HK-2 (cell line): ENCODE measurements at regions not wholly inside any gene's neighbourhood (a gene's known extent, or its start where the extent isn't known, plus 50 kb on each side); places are given as distances from the start of the nearest gene placed in this dataset.

Source experiments
- DNase-seq: peaks from one replicate; pipeline ENCODE4 v3.0.0-alpha.2; 2018; ENCODE audit not compliant: unreplicated experiment

GRCh38 chr7:53699215-53699837, 663.9 kb downstream of the POM121L12 start:
- DNase-seq = no peak

- DNase-seq = no peak
Observed at GRCh38 chr7:53719122-53719521, 683.7 kb downstream of the POM121L12 start.

- DNase-seq = no peak
Observed at GRCh38 chr7:53740971-53741370, 705.5 kb downstream of the POM121L12 start.

- no peak for DNase-seq
Observed at GRCh38 chr7:53743697-53744402, 708.4 kb downstream of the POM121L12 start.

- DNase-seq = no peak
Observed at GRCh38 chr7:53744403-53744760, 708.9 kb downstream of the POM121L12 start.

- no peak for DNase-seq
Observed at GRCh38 chr7:53756946-53757345, 721.5 kb downstream of the POM121L12 start.

GRCh38 chr7:53768186-53768585, 732.8 kb downstream of the POM121L12 start:
- DNase-seq = no peak

GRCh38 chr7:53771701-53772100, 736.3 kb downstream of the POM121L12 start:
- DNase-seq = no peak

- DNase-seq = no peak
Observed at GRCh38 chr7:53776323-53776722, 740.9 kb downstream of the POM121L12 start.

- DNase-seq = no peak
Observed at GRCh38 chr7:53789741-53790140, 752.4 kb upstream of the VSTM2A start.

GRCh38 chr7:53794816-53795215, 747.4 kb upstream of the VSTM2A start:
- DNase-seq = no peak

- no peak for DNase-seq
Observed at GRCh38 chr7:53800746-53801145, 741.4 kb upstream of the VSTM2A start.

GRCh38 chr7:53806119-53806518, 736.1 kb upstream of the VSTM2A start:
- no peak for DNase-seq

GRCh38 chr7:53811555-53812079, 730.6 kb upstream of the VSTM2A start:
- DNase-seq = no peak

- no peak for DNase-seq
Observed at GRCh38 chr7:53812135-53812534, 730.0 kb upstream of the VSTM2A start.

- DNase-seq = no peak
Observed at GRCh38 chr7:53835301-53835700, 706.9 kb upstream of the VSTM2A start.

GRCh38 chr7:53877688-53878087, 664.5 kb upstream of the VSTM2A start:
- DNase-seq = no peak

- DNase-seq = no peak
Observed at GRCh38 chr7:53900856-53901528, 641.2 kb upstream of the VSTM2A start.

- no peak for DNase-seq
Observed at GRCh38 chr7:53904355-53904754, 637.8 kb upstream of the VSTM2A start.

GRCh38 chr7:53917637-53918036, 624.5 kb upstream of the VSTM2A start:
- DNase-seq = no peak

- no peak for DNase-seq
Observed at GRCh38 chr7:53920011-53920410, 622.2 kb upstream of the VSTM2A start.

- DNase-seq = no peak
Observed at GRCh38 chr7:53940483-53940882, 601.7 kb upstream of the VSTM2A start.

- DNase-seq = no peak
Observed at GRCh38 chr7:53947732-53948131, 594.4 kb upstream of the VSTM2A start.
